GM12874 (cell line): ENCODE measurements at regions not wholly inside any gene's neighbourhood (a gene's known extent, or its start where the extent isn't known, plus 50 kb on each side); places are given as distances from the start of the nearest gene placed in this dataset.

ENCODE experiments used
- CTCF ChIP-seq: IDR thresholded peaks from 2 replicates; pipeline ENCODE4 v1.5.1; 2011; ENCODE audit warnings: low read depth, mild to moderate bottlenecking, control low read depth, low read length, moderate library complexity; ENCODE audit not compliant: insufficient read depth

GRCh38 chr20:56945901-56946300, 316.8 kb downstream of the TFAP2C start:
- no peak for TF ChIP-seq CTCF

- no peak for TF ChIP-seq CTCF
Observed at GRCh38 chr20:56949318-56949717, 317.1 kb downstream of the BMP7 start.

- no peak for TF ChIP-seq CTCF
Observed at GRCh38 chr20:56952258-56953047, 314.0 kb downstream of the BMP7 start.

GRCh38 chr20:56953048-56953586, 313.3 kb downstream of the BMP7 start:
- TF ChIP-seq CTCF = no peak

- TF ChIP-seq CTCF = no peak
Observed at GRCh38 chr20:56954797-56955196, 311.6 kb downstream of the BMP7 start.

- no peak for TF ChIP-seq CTCF
Observed at GRCh38 chr20:56955680-56956079, 310.8 kb downstream of the BMP7 start.

- TF ChIP-seq CTCF = no peak
Observed at GRCh38 chr20:56956534-56956933, 309.9 kb downstream of the BMP7 start.
